DND-41 (cell line): ENCODE measurements at regions not wholly inside any gene's neighbourhood (a gene's known extent, or its start where the extent isn't known, plus 50 kb on each side); places are given as distances from the start of the nearest gene placed in this dataset.

ENCODE experiments used
- ATAC-seq: fragments of 200-7000 bp; cut with Tn5 transposase; 3 replicates; pipeline ENCODE4 v1.9.1; 2021; ENCODE audit warnings: low read depth; ENCODE audit not compliant: insufficient read depth
- DNase-seq: peaks from one replicate; pipeline ENCODE4 v3.0.0-alpha.2; 2020
- H2AFZ ChIP-seq: 2 replicates; pipeline ENCODE4 v1.6.0; 2012; ENCODE audit warnings: low read depth, low read length
- H3K27ac ChIP-seq: 2 replicates; pipeline ENCODE4 v1.5.1; 2012; ENCODE audit warnings: low read length, inconsistent platforms
- H3K27me3 ChIP-seq: fragments of 200-600 bp; sonication (generic); 2 replicates; pipeline ENCODE4 v1.6.0; 2012; ENCODE audit warnings: low read length, mild to moderate bottlenecking, inconsistent platforms; ENCODE audit not compliant: insufficient read depth, poor library complexity
- H3K36me3 ChIP-seq: 2 replicates; pipeline ENCODE4 v1.5.1; 2012; ENCODE audit warnings: low read length, inconsistent platforms; ENCODE audit not compliant: insufficient read depth
- H3K4me1 ChIP-seq: 2 replicates; pipeline ENCODE4 v1.5.1; 2012; ENCODE audit warnings: mild to moderate bottlenecking, low read length; ENCODE audit not compliant: insufficient read depth
- H3K4me2 ChIP-seq: 2 replicates; pipeline ENCODE4 v1.6.0; 2012; ENCODE audit warnings: mild to moderate bottlenecking, moderate library complexity, low read length, inconsistent platforms; ENCODE audit not compliant: insufficient read depth
- H3K4me3 ChIP-seq, 2 experiments: fragments of 200-600 bp in 1 of 2; shearing (Covaris generic) in 1 of 2; 2 replicates each; pipeline ENCODE4 v1.5.1; 2012 to 2016; ENCODE audit warnings: inconsistent platforms in 2 of 2, low read length in 2 of 2, mild to moderate bottlenecking in 2 of 2, low read depth in 1 of 2, moderate library complexity in 1 of 2
- H3K79me2 ChIP-seq: 2 replicates; pipeline ENCODE4 v1.6.0; 2012; ENCODE audit warnings: low read length, inconsistent platforms; ENCODE audit not compliant: insufficient read depth
- H3K9ac ChIP-seq: 2 replicates; pipeline ENCODE4 v1.6.0; 2012; ENCODE audit warnings: low read depth, mild to moderate bottlenecking, inconsistent platforms, low read length, moderate library complexity
- H3K9me3 ChIP-seq: 2 replicates; pipeline ENCODE4 v1.5.1; 2012; ENCODE audit warnings: low read length, moderate library complexity, mild to moderate bottlenecking, inconsistent platforms; ENCODE audit not compliant: insufficient read depth, severe bottlenecking
- H4K20me1 ChIP-seq: 2 replicates; pipeline ENCODE4 v1.6.0; 2012; ENCODE audit warnings: low read length; ENCODE audit not compliant: insufficient read depth
- EZH2 ChIP-seq: IDR thresholded peaks from 3 replicates; pipeline ENCODE4 v1.6.1; 2012; ENCODE audit warnings: borderline replicate concordance, low read depth, mild to moderate bottlenecking, moderate library complexity, low read length, inconsistent platforms; ENCODE audit not compliant: severe bottlenecking
- TF ChIP-seq, protein P1 (sequence below): IDR thresholded peaks from 2 replicates; pipeline ENCODE4 v1.5.1; 2012; ENCODE audit warnings: borderline replicate concordance, low read length, moderate library complexity, mild to moderate bottlenecking; ENCODE audit not compliant: poor library complexity, severe bottlenecking; ENCODE audit errors: extremely low read depth

DNA sequence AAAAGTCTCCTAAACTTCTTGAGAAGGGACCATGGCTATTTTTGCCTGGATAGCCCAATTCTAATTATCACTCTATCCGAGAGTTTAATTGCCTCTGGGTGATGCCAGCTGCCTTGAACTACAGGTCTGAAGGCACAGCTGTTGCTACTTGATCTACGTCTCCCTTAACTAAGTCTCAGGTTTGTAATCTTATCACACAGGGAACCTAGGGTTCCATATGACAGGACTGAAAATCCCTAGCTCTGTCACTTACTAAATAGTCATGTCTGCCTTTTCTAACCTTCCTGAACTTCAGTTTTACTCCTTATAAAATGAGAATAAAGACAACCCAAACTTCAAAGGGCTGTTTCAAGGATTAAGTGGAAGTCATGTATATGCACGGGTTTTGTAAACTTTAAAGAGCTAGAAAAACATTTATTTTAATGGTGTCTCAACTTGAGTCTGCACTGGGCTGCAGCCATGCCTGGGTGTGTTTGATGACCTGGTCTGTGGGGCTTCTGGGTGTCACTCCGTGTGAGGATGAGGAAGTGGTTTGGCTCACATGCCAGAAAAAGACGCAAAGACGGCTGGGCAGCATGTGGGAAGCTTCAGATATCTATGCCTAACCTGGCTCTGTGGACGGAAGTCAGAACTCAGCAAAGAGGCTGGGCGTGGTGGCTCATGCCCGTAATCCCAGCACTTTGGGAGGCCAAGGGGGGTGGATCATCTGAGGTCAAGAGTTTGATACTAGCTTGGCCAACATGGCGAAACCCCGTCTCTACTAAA, 129.3 kb upstream of the SLC44A1 start:
- peaks cover 26% of the 10 kb centered on the region for H3K4me1 ChIP-seq
- no peaks in the 10 kb centered on the region for H3K79me2 ChIP-seq
- H3K36me3 ChIP-seq = no peaks in the 10 kb centered on the region
- no peak overlapping the region for H3K9ac ChIP-seq
- H3K27me3 ChIP-seq = peaks cover 3% of the 10 kb centered on the region
- H3K4me3 ChIP-seq = no peak overlapping the region
- 0 out of 2 replicates have a peak, but pooled peaks cover 4% of the 10 kb centered on the region for H4K20me1 ChIP-seq
- H3K27ac ChIP-seq = peak overlapping the region; percentile 41; the same call in 1 of the 2 replicates
- H3K4me2 ChIP-seq = no peak overlapping the region
- H3K9me3 ChIP-seq = no peaks in the 10 kb centered on the region
- DNase-seq (peak; percentile 48), ATAC-seq (peak; percentile 75)
- H2AFZ ChIP-seq = no peak overlapping the region
- TF ChIP-seq, protein P1, sequence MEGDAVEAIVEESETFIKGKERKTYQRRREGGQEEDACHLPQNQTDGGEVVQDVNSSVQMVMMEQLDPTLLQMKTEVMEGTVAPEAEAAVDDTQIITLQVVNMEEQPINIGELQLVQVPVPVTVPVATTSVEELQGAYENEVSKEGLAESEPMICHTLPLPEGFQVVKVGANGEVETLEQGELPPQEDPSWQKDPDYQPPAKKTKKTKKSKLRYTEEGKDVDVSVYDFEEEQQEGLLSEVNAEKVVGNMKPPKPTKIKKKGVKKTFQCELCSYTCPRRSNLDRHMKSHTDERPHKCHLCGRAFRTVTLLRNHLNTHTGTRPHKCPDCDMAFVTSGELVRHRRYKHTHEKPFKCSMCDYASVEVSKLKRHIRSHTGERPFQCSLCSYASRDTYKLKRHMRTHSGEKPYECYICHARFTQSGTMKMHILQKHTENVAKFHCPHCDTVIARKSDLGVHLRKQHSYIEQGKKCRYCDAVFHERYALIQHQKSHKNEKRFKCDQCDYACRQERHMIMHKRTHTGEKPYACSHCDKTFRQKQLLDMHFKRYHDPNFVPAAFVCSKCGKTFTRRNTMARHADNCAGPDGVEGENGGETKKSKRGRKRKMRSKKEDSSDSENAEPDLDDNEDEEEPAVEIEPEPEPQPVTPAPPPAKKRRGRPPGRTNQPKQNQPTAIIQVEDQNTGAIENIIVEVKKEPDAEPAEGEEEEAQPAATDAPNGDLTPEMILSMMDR = no peak
- TF ChIP-seq EZH2 = no peak

DNA sequence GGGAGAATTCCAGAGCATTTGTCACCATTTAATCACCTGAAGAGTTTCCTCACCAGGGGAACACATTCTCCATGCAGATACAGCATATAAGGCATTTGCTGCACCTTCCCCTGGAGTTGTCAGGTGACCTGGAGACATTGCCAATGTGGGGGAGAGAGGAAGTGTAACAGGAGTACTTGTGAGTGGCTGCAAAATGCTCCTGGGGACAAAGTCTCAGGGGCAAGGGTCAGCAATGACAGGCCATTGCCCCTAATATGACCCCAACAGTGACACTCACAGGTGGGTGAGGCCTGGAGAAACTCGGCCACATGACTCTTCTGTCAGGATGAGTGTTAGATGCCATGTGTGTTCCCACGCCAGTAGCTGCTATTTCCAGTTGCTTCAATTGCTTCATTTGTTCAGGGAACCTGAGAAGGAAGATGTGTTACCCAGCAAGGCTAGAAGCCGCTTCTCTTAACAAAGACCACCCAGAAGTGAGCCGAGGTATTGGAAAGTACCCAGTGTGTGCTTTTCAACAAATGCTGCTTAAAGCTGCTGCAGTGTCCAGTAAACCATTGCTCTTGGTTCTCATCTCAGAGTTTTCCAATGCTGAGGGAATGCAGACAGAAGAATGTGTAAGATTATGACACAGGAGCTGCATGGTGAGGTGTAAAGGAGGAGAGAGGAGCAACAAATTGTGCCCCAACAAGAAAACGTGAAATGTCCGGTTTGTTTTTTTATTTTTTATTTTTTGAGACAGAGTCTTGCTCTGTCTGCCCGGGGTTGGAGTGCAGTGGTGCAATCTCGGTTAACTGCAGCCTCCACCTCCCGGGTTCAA, 128.2 kb upstream of the SLC44A1 start:
- TF ChIP-seq, protein P1 = no peak
- TF ChIP-seq EZH2 = no peak
- Histone ChIP-seq H3K4me2 (no peak overlapping the region), H3K4me1 (peaks cover 26% of the 10 kb centered on the region), H3K4me3 (no peak overlapping the region), H3K27me3 (peaks cover 3% of the 10 kb centered on the region), H3K79me2 (no peaks in the 10 kb centered on the region), H3K36me3 (no peaks in the 10 kb centered on the region), H2AFZ (no peak overlapping the region), H3K27ac (no peak overlapping the region), H4K20me1 (peaks cover 8% of the 10 kb centered on the region; the same call in 1 of the 2 replicates), H3K9me3 (no peaks in the 10 kb centered on the region), H3K9ac (no peak overlapping the region)
- ATAC-seq = no peak
- no peak for DNase-seq

DNA sequence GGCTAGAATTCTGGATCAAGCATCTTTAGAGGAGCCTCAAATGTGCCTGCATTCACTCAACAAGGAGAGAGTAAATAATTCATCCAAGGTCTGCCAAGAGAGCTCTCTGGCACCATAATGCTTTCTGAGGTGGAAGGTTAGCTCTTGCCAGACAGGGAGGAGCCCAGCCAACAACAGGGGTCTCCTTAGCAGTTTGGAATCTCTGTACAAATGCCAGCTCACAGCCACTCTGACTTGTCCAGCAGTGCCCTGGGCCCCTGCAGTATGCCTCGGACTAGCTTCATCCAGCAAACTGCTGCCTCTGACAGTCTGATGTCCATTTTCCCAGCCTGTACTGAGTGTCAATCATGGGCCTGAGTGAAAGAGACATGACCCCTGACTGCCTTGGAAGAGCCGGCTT, 127.2 kb upstream of the SLC44A1 start:
- Histone ChIP-seq H3K4me2 (no peak overlapping the region), H3K4me3 (no peak overlapping the region), H3K9me3 (no peaks in the 10 kb centered on the region), H3K9ac (no peak overlapping the region), H2AFZ (no peak overlapping the region), H3K27me3 (peaks cover 3% of the 10 kb centered on the region), H4K20me1 (peaks cover 8% of the 10 kb centered on the region; the same call in 1 of the 2 replicates), H3K79me2 (no peaks in the 10 kb centered on the region), H3K27ac (no peak overlapping the region), H3K4me1 (peaks cover 26% of the 10 kb centered on the region), H3K36me3 (no peaks in the 10 kb centered on the region)
- TF ChIP-seq, protein P1 = no peak
- TF ChIP-seq EZH2 = no peak
- ATAC-seq = no peak
- no peak for DNase-seq
